ENCODE measurements at regions not wholly inside any gene's neighbourhood (a gene's known extent, or its start where the extent isn't known, plus 50 kb on each side); places are given as distances from the start of the nearest gene placed in this dataset.

DNA sequence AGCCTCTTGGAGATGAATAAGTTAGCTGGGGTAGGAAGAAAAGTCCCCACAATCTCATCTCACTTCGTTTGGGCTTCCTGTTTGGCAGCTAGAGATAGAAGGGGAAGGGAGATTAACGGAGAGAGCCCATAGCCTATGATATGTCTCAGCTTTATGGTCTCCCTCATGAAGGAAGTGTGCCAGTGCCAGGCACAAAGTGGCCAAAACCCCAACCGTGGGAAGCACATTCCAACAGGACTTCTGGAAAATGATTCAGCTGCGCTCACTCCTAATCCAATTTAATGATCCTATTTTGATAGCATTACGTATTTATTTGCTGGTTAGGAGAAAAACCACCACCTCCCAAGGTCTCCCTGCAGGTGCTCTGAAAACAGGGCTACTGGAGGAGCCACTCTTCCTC lies 303.1 kb upstream of the CLINT1 start:
- Histone ChIP-seq H3K4me3 (ENCODE audit: low read depth in 1 of 2, low read length in 2 of 2) (no peak overlapping the region), H4K20me1 (ENCODE audit: insufficient read depth, low read length) (no peaks in the 10 kb centered on the region), H3K27me3 (ENCODE audit: insufficient read depth, low read length, poor library complexity) (no peaks in the 10 kb centered on the region), H3K9me3 (ENCODE audit: insufficient read depth, low read length, severe bottlenecking) (no peaks in the 10 kb centered on the region), H3K27ac (ENCODE audit: low read length) (no peak overlapping the region), H3K4me1 (ENCODE audit: insufficient read depth, low read length) (peaks cover 8% of the 10 kb centered on the region), H3K4me2 (ENCODE audit: insufficient read depth, low read length) (no peak overlapping the region), H2AFZ (ENCODE audit: low read depth, low read length) (no peak overlapping the region), H3K79me2 (ENCODE audit: insufficient read depth, low read length) (no peaks in the 10 kb centered on the region), H3K9ac (ENCODE audit: low read depth, low read length) (no peak overlapping the region), H3K36me3 (ENCODE audit: insufficient read depth, low read length) (no peaks in the 10 kb centered on the region)
- no peak for TF ChIP-seq EZH2 (IDR thresholded peaks at IDR 0.05; ENCODE audit: borderline replicate concordance, low read depth, low read length, severe bottlenecking)
- TF ChIP-seq, protein P1, sequence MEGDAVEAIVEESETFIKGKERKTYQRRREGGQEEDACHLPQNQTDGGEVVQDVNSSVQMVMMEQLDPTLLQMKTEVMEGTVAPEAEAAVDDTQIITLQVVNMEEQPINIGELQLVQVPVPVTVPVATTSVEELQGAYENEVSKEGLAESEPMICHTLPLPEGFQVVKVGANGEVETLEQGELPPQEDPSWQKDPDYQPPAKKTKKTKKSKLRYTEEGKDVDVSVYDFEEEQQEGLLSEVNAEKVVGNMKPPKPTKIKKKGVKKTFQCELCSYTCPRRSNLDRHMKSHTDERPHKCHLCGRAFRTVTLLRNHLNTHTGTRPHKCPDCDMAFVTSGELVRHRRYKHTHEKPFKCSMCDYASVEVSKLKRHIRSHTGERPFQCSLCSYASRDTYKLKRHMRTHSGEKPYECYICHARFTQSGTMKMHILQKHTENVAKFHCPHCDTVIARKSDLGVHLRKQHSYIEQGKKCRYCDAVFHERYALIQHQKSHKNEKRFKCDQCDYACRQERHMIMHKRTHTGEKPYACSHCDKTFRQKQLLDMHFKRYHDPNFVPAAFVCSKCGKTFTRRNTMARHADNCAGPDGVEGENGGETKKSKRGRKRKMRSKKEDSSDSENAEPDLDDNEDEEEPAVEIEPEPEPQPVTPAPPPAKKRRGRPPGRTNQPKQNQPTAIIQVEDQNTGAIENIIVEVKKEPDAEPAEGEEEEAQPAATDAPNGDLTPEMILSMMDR (IDR thresholded peaks at IDR 0.05; ENCODE audit: borderline replicate concordance, extremely low read depth, low read length, poor library complexity, severe bottlenecking): no peak
- ATAC-seq (ENCODE audit: insufficient read depth, low read depth): no peak
- no peak for DNase-seq

DNA sequence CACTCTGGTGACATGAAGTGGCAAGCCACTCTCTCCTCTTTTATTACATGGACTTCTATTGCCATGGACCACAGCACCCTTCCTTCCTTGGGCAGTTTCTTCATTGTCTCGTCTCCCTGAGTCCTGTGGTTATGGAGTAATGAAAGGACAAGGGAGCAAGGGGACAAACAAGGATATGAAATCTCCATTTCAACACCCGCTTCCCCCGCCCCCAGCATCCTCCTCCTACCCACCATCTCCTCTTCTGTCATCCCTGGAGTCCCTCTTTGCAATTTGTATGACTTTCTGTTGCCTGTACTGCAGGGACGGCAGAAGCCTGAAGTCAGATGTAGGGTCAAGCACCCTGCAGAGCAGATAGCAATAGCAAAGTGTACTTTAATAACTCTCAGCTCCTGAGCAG lies 300.7 kb upstream of the CLINT1 start:
- H3K4me1 ChIP-seq (ENCODE audit: insufficient read depth, low read length): no peaks in the 10 kb centered on the region
- no peak for ATAC-seq (ENCODE audit: insufficient read depth, low read depth)
- no peak overlapping the region for H2AFZ ChIP-seq (ENCODE audit: low read depth, low read length)
- no peak overlapping the region for H3K27ac ChIP-seq (ENCODE audit: low read length)
- no peaks in the 10 kb centered on the region for H3K79me2 ChIP-seq (ENCODE audit: insufficient read depth, low read length)
- no peak for DNase-seq
- no peak overlapping the region for H3K4me3 ChIP-seq (ENCODE audit: low read depth in 1 of 2, low read length in 2 of 2)
- no peaks in the 10 kb centered on the region for H3K27me3 ChIP-seq (ENCODE audit: insufficient read depth, low read length, poor library complexity)
- no peak overlapping the region for H3K9ac ChIP-seq (ENCODE audit: low read depth, low read length)
- H3K4me2 ChIP-seq (ENCODE audit: insufficient read depth, low read length): no peak overlapping the region
- no peaks in the 10 kb centered on the region for H4K20me1 ChIP-seq (ENCODE audit: insufficient read depth, low read length)
- TF ChIP-seq EZH2 (IDR thresholded peaks at IDR 0.05; ENCODE audit: borderline replicate concordance, low read depth, low read length, severe bottlenecking): no peak
- TF ChIP-seq, protein P1 (IDR thresholded peaks at IDR 0.05; ENCODE audit: borderline replicate concordance, extremely low read depth, low read length, poor library complexity, severe bottlenecking): no peak
- H3K9me3 ChIP-seq (ENCODE audit: insufficient read depth, low read length, severe bottlenecking): no peaks in the 10 kb centered on the region
- H3K36me3 ChIP-seq (ENCODE audit: insufficient read depth, low read length): no peaks in the 10 kb centered on the region

DNA sequence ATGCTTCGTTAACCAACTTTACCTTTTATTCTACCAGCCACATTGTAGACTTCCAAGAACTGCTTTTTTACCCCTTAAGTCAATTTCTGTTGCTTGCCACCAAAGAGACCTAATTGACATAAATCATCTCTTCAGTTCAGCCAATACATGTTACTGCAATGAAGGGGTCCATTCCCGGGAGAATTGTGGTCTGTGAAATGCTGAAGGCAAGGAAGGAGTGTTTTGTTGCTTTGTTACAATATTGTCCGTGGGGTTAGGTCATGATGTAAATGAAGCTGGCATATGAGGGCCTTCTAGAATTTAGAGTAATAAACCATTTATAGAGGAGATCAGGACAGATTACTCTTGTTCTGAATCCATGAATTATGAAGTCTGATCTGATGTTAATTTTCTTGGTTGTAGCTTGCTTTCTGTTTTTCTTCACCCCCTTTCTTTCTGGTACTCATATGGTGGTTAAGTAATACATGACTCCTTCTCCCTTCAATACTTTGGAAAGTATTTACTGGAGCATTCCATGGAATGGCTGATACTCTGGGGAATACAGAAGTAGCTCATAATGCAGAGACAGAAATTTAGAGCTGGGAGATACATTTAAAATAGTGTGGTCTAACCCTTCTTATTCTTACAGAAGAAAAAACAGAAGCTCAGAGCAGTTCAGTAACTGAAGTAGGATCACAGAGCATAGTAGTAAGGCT lies 297.0 kb upstream of the CLINT1 start:
- Histone ChIP-seq H3K36me3 (ENCODE audit: insufficient read depth, low read length) (no peaks in the 10 kb centered on the region), H3K27me3 (ENCODE audit: insufficient read depth, low read length, poor library complexity) (no peaks in the 10 kb centered on the region), H2AFZ (ENCODE audit: low read depth, low read length) (no peak overlapping the region), H3K4me1 (ENCODE audit: insufficient read depth, low read length) (no peaks in the 10 kb centered on the region), H3K27ac (ENCODE audit: low read length) (no peak overlapping the region), H3K4me3 (ENCODE audit: low read depth in 1 of 2, low read length in 2 of 2) (no peak overlapping the region), H3K4me2 (ENCODE audit: insufficient read depth, low read length) (no peak overlapping the region), H3K9me3 (ENCODE audit: insufficient read depth, low read length, severe bottlenecking) (no peaks in the 10 kb centered on the region), H3K79me2 (ENCODE audit: insufficient read depth, low read length) (no peaks in the 10 kb centered on the region), H3K9ac (ENCODE audit: low read depth, low read length) (no peak overlapping the region), H4K20me1 (ENCODE audit: insufficient read depth, low read length) (no peaks in the 10 kb centered on the region)
- DNase-seq (no peak), ATAC-seq (ENCODE audit: insufficient read depth, low read depth) (no peak)
- TF ChIP-seq, protein P1 (IDR thresholded peaks at IDR 0.05; ENCODE audit: borderline replicate concordance, extremely low read depth, low read length, poor library complexity, severe bottlenecking): no peak
